HG02623 (cell line): ENCODE measurements at regions not wholly inside any gene's neighbourhood (a gene's known extent, or its start where the extent isn't known, plus 50 kb on each side); places are given as distances from the start of the nearest gene placed in this dataset.
"Not testable (repeated sequence)": the region's sequence is repeated elsewhere in the genome, so short reads cannot be mapped to it uniquely, and the experiment has no call there.

ENCODE experiments used
- ATAC-seq: cut with Tn5 transposase; IDR thresholded peaks from one replicate; pipeline ENCODE4 v1.9.1; 2021; ENCODE audit warnings: moderate library complexity; ENCODE audit not compliant: unreplicated experiment

DNA sequence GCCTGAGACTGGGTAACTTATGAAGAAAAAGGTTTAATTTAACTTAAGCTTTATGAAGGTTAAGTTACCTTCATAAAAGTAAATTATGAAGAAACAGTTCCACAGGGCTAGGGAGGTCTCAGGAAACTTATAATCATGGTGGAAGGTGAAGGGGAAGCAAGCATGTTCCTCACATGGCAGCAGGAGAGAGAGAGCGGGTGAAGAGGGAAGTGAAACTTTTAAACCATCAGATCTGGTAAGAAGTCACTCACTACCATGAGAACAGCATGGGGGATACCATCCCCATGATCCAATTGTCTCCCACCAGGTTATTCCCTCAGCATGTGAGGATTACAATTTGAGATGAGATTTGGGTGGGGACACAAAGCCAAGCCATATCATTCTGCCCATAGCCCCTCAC, 944.7 kb upstream of the NDST4 start:
- peak; percentile 56 for ATAC-seq

DNA sequence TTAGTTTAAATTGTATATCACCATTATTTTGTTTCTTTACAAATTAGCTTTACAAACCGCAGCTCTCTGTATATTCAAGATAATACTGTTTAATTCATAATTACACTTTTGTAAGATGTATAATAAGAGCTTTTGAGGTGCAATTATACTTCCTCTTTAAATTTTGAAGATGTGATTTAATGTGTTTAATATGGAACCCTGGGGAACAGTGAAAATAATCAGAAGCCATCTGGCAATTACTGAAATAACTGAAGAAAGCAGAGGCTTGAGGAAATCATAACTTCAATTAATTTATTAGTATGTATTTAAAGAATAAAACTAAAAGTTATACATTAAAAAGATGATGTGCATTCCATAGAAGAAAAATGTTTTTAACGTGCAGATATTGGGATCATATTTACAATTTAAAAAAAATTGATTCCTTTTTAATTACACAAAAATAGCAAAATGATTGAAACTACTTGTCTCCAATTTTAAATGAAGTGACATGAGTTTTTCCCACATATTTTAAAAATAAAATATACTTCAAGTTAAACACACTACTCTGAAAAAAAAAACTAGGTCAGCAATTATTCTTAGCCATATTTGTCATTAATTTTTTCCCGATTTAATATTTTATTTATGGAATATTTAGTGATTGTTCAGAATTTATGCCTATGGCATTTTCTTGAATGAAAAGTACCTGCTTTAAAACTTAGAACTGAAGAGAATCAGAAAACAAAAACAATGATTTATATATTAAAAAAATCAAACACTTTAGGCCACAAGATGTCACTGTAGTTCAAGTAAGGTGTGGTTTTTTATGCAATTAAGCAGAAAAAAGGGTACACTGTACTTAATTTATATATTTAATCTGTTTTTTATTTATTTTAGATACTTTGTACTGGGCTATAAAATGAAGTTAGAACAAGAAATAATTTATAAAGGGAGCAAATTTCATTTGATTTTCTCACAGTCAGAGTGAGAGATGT, 942.7 kb upstream of the NDST4 start:
- no peak for ATAC-seq

GRCh38 chr4:116027311-116027710, 913.9 kb upstream of the NDST4 start:
- no peak for ATAC-seq

DNA sequence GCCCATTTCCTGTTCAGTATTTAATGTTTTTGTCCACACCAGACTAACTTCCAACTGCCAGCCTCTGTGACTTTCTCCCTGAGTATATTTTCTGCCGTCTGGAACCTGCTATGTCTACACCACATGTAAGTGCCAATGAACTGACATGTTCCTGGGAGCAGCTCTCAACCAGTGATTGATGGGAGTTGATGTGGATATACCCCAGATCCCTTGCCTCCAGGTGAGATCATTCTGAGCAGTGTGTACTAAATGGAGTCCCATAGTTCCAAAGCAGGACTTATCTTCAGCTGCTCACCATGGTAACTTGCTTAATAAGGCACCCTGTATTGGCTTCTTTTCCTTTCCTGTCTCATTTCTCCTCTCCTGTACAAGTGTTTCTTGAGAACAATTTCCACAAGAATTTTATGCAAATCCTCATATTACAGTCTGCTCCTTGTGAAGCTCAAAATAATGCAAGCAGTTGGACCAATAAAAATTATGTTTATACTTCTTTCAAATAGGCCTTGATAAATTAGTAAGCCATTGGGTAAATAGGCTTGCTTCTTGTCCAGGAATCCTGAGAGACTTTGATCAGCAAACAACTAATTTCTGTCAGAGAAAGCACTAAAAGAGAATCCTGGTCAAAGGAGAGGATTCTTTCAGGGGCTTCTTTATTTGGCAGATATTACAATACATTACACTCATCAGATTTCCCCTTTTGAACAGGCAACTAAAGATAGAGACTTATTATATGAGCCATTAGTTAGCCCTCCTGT, 911.7 kb upstream of the NDST4 start:
- ATAC-seq: no peak

DNA sequence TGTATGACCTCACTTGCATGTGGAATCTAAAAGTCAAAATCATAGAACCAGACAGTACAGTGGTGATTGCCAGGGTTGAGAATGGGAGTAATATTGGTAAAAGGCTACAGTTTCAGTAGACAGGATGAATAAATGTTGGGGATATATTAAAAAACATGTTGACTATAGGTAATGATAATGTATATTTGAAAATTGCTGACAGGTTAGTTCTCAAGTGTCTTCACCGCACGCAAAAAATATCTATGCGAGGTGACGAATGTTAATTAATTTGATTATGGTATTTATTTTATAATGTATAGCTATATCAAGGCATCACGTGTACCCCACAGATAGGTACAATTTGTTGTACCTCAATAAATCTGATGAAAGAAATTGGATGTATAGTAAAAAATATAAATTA, 909.6 kb upstream of the NDST4 start:
- no peak for ATAC-seq

DNA sequence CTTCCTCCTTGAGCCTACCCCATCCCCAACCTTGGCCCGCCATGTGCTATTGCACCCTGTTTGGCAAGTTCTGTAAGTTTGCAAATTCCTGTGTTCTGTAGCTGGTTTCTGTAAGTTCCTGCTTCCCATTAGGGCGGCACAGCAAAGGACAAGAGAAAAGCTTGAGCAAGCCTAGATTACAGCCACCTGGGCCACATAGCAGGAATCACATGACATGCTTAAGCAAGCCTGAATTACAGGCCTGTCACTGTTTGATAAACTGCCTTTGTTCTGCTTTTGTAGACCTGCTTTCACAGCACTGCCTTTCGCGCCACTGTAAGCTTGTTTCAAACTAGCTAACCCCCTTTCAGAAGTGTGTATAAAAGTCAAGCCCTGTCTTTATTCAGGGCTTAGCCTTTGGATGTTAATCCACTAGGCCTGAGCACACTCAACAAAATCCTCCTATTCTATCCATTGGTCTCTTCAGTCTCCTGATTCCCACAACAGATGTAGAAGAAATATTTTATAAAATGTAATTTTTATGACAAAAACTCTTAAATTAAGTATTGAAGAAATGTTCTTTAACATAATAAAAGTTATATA, 906.8 kb upstream of the NDST4 start:
- no peak for ATAC-seq

GRCh38 chr4:116018831-116019230, 905.4 kb upstream of the NDST4 start:
- no peak for ATAC-seq

- no peak for ATAC-seq
Measured at GRCh38 chr4:116016201-116016600, 902.8 kb upstream of the NDST4 start.

DNA sequence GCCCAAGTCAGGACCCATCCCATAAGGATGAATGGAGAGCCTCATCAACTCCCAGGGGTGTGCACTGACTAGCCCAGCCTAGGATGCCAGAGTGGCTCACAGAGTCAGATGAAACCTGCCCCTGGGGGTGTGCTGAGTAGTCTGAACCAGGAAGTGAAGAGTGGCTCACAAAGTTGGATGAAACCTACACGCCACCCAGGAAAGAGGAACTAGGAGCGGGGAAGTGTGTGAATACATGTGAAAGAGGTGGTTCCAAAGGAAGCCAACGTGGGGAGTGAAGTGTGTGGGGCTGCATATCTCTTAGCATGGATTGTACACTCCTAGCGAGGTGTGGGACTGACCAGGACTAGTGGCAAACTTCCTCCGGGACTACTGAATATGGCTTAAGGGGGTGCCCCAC, 902.1 kb upstream of the NDST4 start:
- ATAC-seq: no peak

- ATAC-seq: no peak
Measured at GRCh38 chr4:116015062-116015461, 901.6 kb upstream of the NDST4 start.

DNA sequence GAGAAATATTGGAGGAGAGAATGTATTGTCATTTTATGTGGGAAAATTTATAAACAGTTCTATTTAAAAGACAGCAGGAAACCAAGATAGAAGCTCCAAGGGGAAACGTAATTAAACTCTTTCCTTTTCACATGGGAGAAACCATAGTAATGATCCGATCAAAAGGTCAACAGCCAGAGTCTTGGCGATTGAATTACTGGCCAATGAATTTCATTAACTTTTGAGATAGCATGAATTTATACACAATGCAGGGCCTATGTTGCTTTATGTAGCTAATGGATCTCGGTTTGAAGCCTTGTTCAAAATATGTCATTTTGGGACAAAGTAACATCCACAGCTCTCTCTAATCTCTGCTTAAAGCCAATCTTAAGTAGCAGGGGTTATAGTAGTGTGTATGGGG, 897.5 kb upstream of the NDST4 start:
- no peak for ATAC-seq

GRCh38 chr4:116005806-116006088, 892.3 kb upstream of the NDST4 start:
- ATAC-seq: no peak

GRCh38 chr4:116005037-116005805, 891.8 kb upstream of the NDST4 start:
- ATAC-seq: no peak

DNA sequence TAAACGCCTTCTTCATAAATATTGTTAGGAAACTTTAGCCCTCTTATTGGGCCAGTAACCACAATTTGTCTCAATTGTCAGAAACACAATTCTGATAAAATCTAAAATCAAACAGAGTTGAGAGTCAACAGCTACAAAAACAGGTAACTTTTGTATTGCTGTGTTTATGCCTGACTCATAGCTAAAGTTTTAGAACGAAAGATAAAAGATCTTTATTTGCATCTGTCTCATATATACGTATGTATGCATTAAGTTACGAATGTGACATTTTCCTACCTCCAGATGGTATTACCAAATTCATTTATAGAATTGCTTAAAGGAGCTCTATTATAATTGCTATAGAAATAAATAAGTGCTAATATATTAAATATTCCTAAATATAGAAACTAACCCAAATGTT, 887.9 kb upstream of the NDST4 start:
- ATAC-seq: no peak

GRCh38 chr4:115986573-115986972, 873.2 kb upstream of the NDST4 start:
- ATAC-seq: no peak

- ATAC-seq: not testable (repeated sequence)
Measured at GRCh38 chr4:115975421-115976001, 862.1 kb upstream of the NDST4 start.

DNA sequence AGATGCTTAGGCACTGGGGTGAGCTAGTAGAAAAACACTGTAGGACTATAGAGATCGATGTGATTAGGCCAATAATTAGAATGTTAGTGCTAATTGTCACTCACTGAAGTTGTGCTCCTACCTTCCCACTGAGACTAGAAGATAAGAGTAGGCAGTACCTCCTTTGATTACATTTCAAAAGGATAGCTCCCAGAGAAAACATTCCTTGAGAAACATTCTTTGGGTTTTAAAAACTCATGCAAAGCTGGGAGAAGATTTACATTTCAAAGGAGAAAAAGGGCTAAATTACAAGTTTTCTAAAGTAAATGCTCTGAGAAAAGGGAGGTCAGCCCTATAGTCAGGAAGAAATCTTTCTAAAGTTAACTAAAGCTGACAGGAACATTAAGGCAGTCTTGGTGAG, 860.3 kb upstream of the NDST4 start:
- no peak for ATAC-seq

- no peak for ATAC-seq
Measured at GRCh38 chr4:115972967-115973366, 859.5 kb upstream of the NDST4 start.

DNA sequence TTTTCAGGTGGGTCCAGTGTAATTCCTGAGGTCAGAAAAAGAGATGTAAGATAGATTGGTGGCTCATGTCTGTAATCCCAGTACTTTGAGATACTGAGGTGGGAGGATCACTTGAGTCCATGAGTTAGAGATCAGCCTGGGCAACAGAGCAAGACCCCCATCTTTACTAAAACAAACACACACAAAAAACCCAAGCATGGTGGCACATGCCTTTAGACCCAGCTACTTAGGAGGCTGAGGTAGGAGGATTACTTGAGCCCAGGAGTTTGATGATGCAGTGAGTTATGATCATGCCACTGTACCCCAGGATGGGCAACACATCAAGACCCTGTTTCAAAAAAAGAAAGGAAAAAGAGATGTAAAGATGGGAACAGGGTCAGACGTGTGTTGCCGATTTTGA, 857.4 kb upstream of the NDST4 start:
- no peak for ATAC-seq

DNA sequence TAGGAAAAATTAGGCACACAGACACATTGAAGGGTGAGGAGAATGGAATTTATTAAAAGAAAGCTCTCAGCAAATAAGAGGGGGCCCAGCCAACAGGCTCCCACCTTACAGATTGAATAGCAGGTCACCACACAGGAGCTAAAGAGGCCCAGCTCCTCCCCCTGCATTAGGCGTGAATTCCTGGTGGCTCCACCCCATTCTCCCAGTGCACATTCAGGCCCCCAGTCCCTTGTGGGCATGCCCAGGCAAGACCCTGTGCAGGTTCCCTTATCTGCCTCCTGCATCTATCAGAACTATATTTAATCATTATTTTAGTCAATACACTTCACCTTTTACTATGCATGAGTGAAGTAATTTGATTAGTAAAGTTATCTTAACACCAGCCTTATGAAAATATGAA, 856.3 kb upstream of the NDST4 start:
- ATAC-seq: no peak

DNA sequence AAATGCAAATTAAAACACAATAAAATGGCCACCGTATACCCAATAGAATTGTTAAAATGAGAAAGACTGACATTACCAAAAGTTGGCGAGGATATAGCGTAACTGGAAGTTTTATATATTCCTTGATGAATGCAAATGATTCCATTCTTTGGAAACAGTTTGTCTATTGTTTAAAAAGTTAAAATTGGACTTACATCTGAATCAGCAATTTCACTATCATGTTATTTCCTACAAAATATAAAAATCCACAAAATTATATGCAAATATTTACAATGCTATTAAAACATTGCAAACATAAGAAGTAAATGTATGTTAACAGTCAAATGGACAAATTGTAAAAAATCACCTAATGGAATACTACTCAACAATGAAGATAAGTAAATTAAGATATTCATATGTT, 852.2 kb upstream of the NDST4 start:
- ATAC-seq: no peak
